ENCODE measurements at regions not wholly inside any gene's neighbourhood (a gene's known extent, or its start where the extent isn't known, plus 50 kb on each side); places are given as distances from the start of the nearest gene placed in this dataset.
"Not testable (repeated sequence)": the region's sequence is repeated elsewhere in the genome, so short reads cannot be mapped to it uniquely, and the experiment has no call there.

DNA sequence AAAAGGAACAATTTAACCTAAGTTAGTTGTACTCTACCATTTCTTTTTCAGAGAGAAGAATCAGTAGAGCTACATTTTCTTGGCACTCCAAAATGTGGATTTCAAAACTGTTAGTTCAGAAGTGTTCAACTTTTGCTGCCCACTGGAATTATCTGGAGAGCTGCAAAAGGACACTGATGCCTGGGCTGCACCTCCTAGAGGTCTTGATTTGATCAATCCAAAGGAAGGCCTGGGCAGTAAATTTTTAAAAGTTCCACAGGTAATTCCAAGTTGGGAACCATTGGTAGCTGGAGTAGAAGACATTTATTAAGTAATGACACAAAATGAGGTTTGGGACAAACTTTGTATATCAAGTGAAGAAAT is 79.3 kb upstream of the HMCN1 start:
- ATAC-seq (ENCODE audit: low read depth in 2 of 2) (no peak), DNase-seq (no peak)
- H3K4me3 Mint-ChIP-seq = no peak overlapping the region
- peaks cover 7 to 17% (median 16%) of the 10 kb centered on the region in 3 donors for H3K27me3 Mint-ChIP-seq
- H3K4me1 Mint-ChIP-seq = no peaks in the 10 kb centered on the region
- H3K36me3 Mint-ChIP-seq = peaks cover 4 to 8% of the 10 kb centered on the region in 2 donors
- peaks cover 0 to 25% (median 4%) of the 10 kb centered on the region in 7 donors for H3K9me3 Mint-ChIP-seq
- no peak overlapping the region for H3K27ac Mint-ChIP-seq

- Mint-ChIP-seq H3K27me3 (peaks cover 7 to 17% (median 16%) of the 10 kb centered on the region in 3 donors), H3K27ac (peak overlapping the region in 1 of 6 donors; percentile 61), H3K36me3 (peaks cover 4 to 8% of the 10 kb centered on the region in 2 donors), H3K9me3 (peaks cover 0 to 25% (median 7%) of the 10 kb centered on the region in 7 donors), H3K4me3 (no peak overlapping the region), H3K4me1 (no peaks in the 10 kb centered on the region)
- ATAC-seq (ENCODE audit: low read depth in 2 of 2) (no peak), DNase-seq (no peak)
These were observed 79.8 kb upstream of the HMCN1 start for GRCh38 chr1:185654199-185654951.

GRCh38 chr1:185653615-185654014 is 80.6 kb upstream of the HMCN1 start:
- Mint-ChIP-seq H3K27me3 (peaks cover 6 to 17% (median 13%) of the 10 kb centered on the region in 3 donors), H3K9me3 (peaks cover 0 to 25% (median 7%) of the 10 kb centered on the region in 7 donors), H3K27ac (peak overlapping the region in 1 of 6 donors; percentile 21), H3K36me3 (peaks cover 4 to 8% of the 10 kb centered on the region in 2 donors), H3K4me3 (no peak overlapping the region), H3K4me1 (no peaks in the 10 kb centered on the region)
- DNase-seq (no peak), ATAC-seq (ENCODE audit: low read depth in 2 of 2) (no peak)

DNA sequence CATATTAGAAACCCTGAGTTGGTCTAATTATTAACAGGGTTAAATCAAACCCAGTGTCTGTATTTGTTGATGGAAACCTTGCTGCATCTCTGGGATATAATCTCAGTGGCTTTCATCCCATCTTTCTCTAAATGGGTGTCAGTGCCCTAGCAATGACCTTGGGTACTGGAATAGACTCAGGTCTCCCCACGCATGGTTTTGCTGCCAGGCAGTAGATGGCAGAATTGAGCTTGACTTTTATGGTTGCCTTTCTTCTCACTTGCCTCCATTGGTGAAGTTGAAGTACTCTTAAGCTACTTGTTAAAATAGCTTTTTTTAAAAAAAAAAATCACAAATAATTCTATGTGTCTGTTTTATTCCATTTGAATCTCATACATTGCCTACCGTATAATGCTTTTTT is 81.8 kb upstream of the HMCN1 start:
- ATAC-seq (ENCODE audit: low read depth in 2 of 2) (peak in 1 of 2 donors; percentile 27), DNase-seq (no peak)
- Mint-ChIP-seq H3K4me1 (no peaks in the 10 kb centered on the region), H3K9me3 (peaks cover 0 to 20% (median 5%) of the 10 kb centered on the region in 7 donors), H3K4me3 (no peak overlapping the region), H3K27ac (no peak overlapping the region), H3K36me3 (peaks cover 2 to 3% of the 10 kb centered on the region in 2 donors), H3K27me3 (peaks cover 0 to 11% (median 1%) of the 10 kb centered on the region in 3 donors)

DNA sequence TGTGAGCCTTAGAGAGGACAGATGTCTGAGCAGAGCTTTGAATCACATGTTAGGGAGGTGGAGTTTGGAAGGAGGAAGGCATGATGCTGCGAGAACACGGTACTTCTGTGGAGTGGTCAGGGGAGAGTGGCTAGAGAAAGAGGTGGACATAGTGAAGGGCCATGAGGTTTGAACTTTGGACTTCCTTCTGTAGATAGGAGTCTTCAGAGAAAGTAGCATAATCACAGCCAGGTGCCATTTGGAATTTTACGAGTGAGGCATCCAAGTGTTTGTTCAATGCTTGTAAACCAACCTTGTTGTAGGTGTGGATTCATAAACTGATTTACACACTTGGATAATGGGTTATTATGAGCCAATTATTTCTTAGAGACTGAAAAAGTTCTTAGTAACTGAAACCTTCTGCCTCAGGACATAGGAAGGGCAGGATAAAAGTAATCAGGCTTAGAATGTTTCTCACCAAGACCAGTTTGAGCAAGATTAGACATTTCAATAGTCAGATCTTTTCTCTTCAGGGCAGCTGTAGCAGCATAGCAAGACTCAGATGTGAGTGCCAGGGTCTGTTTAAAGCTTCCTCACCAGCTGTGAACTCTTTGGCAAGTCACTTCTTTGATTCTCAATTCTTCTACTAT is 83.5 kb upstream of the HMCN1 start:
- Mint-ChIP-seq H3K27ac (no peak overlapping the region), H3K4me3 (no peak overlapping the region), H3K27me3 (no peaks in the 10 kb centered on the region), H3K4me1 (no peaks in the 10 kb centered on the region), H3K9me3 (peaks cover 0 to 12% (median 2%) of the 10 kb centered on the region in 7 donors), H3K36me3 (peaks cover 0 to 3% of the 10 kb centered on the region in 2 donors)
- no peak for DNase-seq
- no peak for ATAC-seq (ENCODE audit: low read depth in 2 of 2)

- DNase-seq (no peak), ATAC-seq (ENCODE audit: low read depth in 2 of 2) (no peak)
- H3K4me3 Mint-ChIP-seq = no peak overlapping the region
- H3K4me1 Mint-ChIP-seq = no peaks in the 10 kb centered on the region
- peaks cover 0 to 5% (median 0%) of the 10 kb centered on the region in 3 donors for H3K27me3 Mint-ChIP-seq
- peaks cover 0 to 3% of the 10 kb centered on the region in 2 donors for H3K36me3 Mint-ChIP-seq
- peaks cover 0 to 25% (median 10%) of the 10 kb centered on the region in 7 donors for H3K9me3 Mint-ChIP-seq
- peak overlapping the region in 1 of 6 donors; percentile 47 for H3K27ac Mint-ChIP-seq
These were observed 85.2 kb upstream of the HMCN1 start for GRCh38 chr1:185648858-185649589.

- H3K27ac Mint-ChIP-seq = peak overlapping the region in 1 of 6 donors; percentile 56
- H3K27me3 Mint-ChIP-seq = peaks cover 0 to 14% (median 0%) of the 10 kb centered on the region in 3 donors
- not testable (repeated sequence) for ATAC-seq (ENCODE audit: low read depth in 2 of 2); H3K36me3 Mint-ChIP-seq; DNase-seq; H3K4me3 Mint-ChIP-seq; H3K4me1 Mint-ChIP-seq
- peaks cover 0 to 29% (median 14%) of the 10 kb centered on the region in 7 donors for H3K9me3 Mint-ChIP-seq
These were observed 86.5 kb upstream of the HMCN1 start for GRCh38 chr1:185647597-185648267.

DNA sequence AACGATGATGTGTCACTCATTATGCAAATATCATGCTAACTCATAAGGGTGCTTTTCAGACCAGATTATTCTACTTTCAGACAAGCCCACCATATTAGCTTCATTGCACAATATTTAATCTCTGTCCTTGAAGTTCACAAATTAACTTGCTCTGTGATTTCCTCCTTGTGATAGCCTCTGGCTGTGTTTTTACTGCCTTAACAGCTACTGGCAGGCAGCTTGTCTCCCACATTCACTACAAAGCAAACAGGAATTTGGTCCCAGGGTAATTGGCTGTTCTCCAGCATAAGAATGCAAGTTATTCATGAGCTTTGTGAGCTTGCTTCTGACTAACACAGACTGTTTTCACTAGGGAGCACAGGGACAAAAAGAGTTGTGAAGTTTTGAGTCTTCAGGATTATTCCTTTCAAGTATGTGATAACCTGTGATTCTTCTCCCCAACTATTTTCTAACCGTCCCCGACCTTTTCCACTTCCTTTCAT is 87.9 kb upstream of the HMCN1 start:
- Mint-ChIP-seq H3K27me3 (peaks cover 0 to 14% (median 0%) of the 10 kb centered on the region in 3 donors), H3K36me3 (peaks cover 0 to 3% of the 10 kb centered on the region in 2 donors), H3K4me3 (no peak overlapping the region), H3K4me1 (no peaks in the 10 kb centered on the region), H3K27ac (peak overlapping the region in 3 of 6 donors; percentile 24 to 88 (median 52)), H3K9me3 (peaks cover 0 to 28% (median 18%) of the 10 kb centered on the region in 7 donors)
- ATAC-seq (ENCODE audit: low read depth in 2 of 2) (no peak), DNase-seq (no peak)

DNA sequence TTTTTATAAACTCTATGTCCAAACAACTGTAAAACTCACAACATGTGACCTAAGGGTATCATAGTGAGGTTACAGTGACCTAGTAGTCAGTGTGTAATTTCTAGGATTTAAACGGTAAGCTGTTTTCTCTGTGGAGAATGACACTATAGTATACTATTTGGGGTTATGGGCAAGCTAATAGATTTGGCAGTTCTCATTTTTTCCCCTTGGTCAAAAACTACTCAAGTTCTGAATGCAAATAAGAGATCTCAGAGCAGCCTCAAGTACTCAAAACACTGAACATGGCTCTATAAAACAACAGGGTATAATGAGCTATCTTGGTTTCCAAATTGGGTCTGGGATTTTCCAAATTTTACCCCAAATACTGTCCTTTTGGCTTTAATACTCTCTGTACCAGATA is 88.5 kb upstream of the HMCN1 start:
- Mint-ChIP-seq H3K36me3 (peaks cover 0 to 3% of the 10 kb centered on the region in 2 donors), H3K27ac (peak overlapping the region in 1 of 6 donors; percentile 24), H3K9me3 (peaks cover 0 to 30% (median 18%) of the 10 kb centered on the region in 7 donors), H3K4me3 (no peak overlapping the region), H3K4me1 (no peaks in the 10 kb centered on the region), H3K27me3 (peaks cover 0 to 14% (median 0%) of the 10 kb centered on the region in 3 donors)
- ATAC-seq (ENCODE audit: low read depth in 2 of 2) = no peak
- no peak for DNase-seq

DNA sequence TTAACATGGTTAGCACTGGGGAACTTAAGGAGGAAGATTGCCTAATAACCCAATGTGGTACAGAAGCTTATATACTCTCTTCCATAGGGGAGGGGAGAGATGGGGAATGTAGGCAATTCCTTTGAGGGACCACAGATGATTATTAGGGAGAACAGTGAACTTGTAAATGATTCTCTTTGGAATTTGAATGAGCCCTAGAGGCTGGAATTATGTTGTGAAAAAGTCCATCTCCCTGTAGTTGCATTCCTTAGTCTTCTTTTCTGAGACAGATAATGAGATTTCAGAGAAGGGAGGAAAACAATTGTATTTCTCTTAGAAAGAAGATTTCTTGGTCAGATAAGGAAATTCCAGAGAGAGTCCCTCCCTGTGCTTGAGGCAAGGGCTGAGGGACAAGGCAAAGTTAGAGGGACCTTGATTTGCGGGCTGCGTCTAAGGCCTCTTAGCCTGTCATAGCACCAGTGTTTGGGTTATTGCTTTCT is 89.0 kb upstream of the HMCN1 start:
- no peak for ATAC-seq (ENCODE audit: low read depth in 2 of 2)
- no peak overlapping the region for H3K27ac Mint-ChIP-seq

GRCh38 chr1:185644531-185644930 is 89.7 kb upstream of the HMCN1 start:
- ATAC-seq (ENCODE audit: low read depth in 2 of 2) = no peak
- H3K27ac Mint-ChIP-seq = peak overlapping the region in 1 of 6 donors; percentile 62

More for the DNA sequence above, 89.0 kb upstream of the HMCN1 start:
- H3K27me3 Mint-ChIP-seq = peaks cover 0 to 14% (median 0%) of the 10 kb centered on the region in 3 donors
- H3K9me3 Mint-ChIP-seq = peaks cover 0 to 30% (median 19%) of the 10 kb centered on the region in 7 donors
- no peaks in the 10 kb centered on the region for H3K4me1 Mint-ChIP-seq
- H3K4me3 Mint-ChIP-seq = no peak overlapping the region
- H3K36me3 Mint-ChIP-seq = peaks cover 0 to 3% of the 10 kb centered on the region in 2 donors
- no peak for DNase-seq

GRCh38 chr1:185636848-185637247 is 97.3 kb upstream of the HMCN1 start:
- DNase-seq (no peak), ATAC-seq (ENCODE audit: low read depth in 2 of 2) (peak in 1 of 2 donors; percentile 51)
- H3K27me3 Mint-ChIP-seq = peaks cover 14 to 36% (median 20%) of the 10 kb centered on the region in 3 donors
- H3K4me1 Mint-ChIP-seq = peaks cover 0 to 9% (median 4%) of the 10 kb centered on the region in 3 donors
- H3K36me3 Mint-ChIP-seq = peaks cover 14 to 35% of the 10 kb centered on the region in 2 donors
- no peak overlapping the region for H3K4me3 Mint-ChIP-seq
- no peak overlapping the region for H3K27ac Mint-ChIP-seq
- peaks cover 10 to 26% (median 16%) of the 10 kb centered on the region in 7 donors for H3K9me3 Mint-ChIP-seq

More at GRCh38 chr1:185644531-185644930, 89.7 kb upstream of the HMCN1 start:
- Mint-ChIP-seq H3K36me3 (peaks cover 0 to 3% of the 10 kb centered on the region in 2 donors), H3K4me1 (no peaks in the 10 kb centered on the region), H3K27me3 (peaks cover 0 to 14% (median 0%) of the 10 kb centered on the region in 3 donors), H3K9me3 (peaks cover 0 to 28% (median 19%) of the 10 kb centered on the region in 7 donors), H3K4me3 (no peak overlapping the region)
- DNase-seq = no peak

Measured in naive B cell (primary cell).